GM18907 (cell line): ENCODE measurements at regions not wholly inside any gene's neighbourhood (a gene's known extent, or its start where the extent isn't known, plus 50 kb on each side); places are given as distances from the start of the nearest gene placed in this dataset.

Experiments used
- ATAC-seq: cut with Tn5 transposase; IDR thresholded peaks from one replicate; pipeline ENCODE4 v1.9.1; 2021; ENCODE audit warnings: mild to moderate bottlenecking, moderate library complexity; ENCODE audit not compliant: unreplicated experiment

DNA sequence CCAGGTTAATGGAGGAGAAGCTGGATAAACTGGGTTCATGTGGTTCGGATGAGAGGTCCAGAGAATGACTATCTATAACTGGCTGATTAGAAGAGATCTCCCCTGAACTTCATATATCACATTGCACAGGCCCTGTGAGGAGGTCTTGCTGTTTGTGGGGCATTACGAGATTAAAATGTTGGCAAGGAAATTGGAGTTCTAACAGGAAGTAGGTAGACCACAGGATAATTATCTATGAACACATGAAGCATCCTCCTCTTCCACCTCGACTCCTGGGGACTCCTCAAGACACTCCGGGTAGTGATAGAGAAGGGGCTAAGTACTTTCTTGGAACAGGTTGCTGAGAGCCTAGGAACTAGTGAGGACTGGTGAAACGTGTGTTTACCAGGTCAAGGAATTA lies 418.8 kb downstream of the KCNH5 start:
- ATAC-seq, result no peak

DNA sequence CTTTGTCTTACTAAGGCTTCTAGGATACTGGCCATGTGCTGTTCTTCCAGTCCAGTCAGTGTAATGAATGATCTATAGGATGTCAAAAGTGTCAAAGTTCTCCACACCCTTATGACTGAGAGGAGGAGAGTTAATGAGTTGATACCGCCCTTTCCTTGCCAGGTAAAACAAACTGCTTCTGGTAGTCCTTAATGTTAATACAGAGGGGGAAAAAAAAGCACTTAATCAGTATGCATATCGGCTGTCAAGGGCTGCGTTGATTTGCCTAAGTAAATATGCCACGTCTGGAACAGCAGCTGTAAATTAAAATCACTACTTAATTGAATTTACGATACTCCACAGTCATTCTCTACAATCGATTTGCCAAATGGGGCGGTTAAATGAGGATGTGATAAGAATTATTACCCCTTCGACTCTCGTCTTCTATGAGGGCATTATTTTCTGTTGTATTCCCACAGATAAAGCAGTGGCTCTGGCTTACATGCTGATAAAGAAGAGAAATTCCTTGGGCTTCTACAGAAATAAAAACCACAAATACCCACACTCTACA lies 416.0 kb downstream of the KCNH5 start:
- no peak for ATAC-seq

DNA sequence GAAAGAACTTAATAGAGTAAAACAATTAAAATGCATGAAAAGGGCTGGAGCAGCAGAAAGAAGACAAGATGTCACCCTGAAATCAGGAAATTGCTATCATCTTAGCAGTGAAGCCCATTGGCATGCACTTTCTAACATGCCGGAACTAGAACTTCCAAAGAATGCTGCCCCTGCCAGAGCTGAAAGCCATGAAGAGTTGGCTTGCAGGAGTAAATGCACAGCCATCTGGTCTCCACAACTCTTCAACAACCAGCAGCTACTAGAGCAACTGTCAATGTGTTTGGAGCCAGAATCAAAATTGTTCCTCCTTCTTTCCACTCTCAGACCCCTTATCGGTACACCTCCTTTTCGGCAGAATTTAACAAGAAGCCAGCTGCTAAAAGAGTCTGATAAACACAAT lies 414.1 kb downstream of the KCNH5 start:
- no peak for ATAC-seq

DNA sequence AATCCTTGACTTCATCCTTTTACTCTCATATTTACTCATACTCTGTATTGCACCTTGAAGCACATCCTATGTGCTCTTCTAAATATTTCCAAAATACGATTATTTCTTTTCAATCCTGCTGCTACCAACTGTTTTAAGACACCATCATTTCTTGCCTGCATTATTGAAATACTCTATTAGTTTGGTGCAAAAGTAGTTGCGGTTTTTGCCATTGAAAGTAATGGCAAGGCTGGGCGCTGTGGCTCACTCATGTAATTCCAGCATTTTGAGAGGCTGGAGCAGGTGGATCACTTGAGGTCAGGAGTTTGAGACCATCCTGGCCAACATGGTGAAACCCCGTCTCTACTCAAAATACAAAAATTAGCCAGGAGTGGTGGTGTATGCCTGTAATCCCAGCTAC lies 412.5 kb downstream of the KCNH5 start:
- no peak for ATAC-seq

DNA sequence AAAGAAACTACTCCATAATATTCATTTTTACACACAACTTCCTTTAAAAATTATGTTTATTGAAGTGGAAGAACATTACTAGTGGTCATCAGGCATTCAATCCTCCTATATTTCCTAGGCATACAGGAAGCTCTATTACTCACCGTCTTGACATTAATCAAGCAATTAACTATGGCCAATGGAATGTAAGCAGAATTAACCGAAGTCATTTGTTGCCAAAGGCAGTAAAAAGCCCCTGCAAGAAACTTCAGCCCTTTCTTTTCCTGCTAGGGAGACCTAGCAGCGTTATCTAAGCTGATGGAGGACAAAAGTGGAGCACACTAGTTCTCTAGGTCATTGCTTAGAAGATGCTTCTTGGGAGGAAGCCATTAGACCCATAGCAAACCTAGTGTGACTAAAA lies 399.6 kb downstream of the KCNH5 start:
- ATAC-seq, result no peak
